Body of pancreas (tissue), 4 donors: ENCODE measurements at regions not wholly inside any gene's neighbourhood (a gene's known extent, or its start where the extent isn't known, plus 50 kb on each side); places are given as distances from the start of the nearest gene placed in this dataset.

Experiments used
- ATAC-seq: fragments of 150-250 bp; one replicate; pipeline ENCODE4 v1.9.1; 2016
- DNase-seq, 4 donors: peaks; one replicate each; pipeline ENCODE4 v3.0.0-alpha.2; 2019
- H3K27ac ChIP-seq, 4 donors: fragments of 200-600 bp; sonication (generic); 1 replicate in 3 of 4; 2 replicates in 1 of 4; pipeline versions ENCODE4 v1.5.1 to v1.6.1; 2016 to 2019; ENCODE audit warnings: mild to moderate bottlenecking in 1 of 4, mixed read lengths in 1 of 4, moderate library complexity in 1 of 4
- H3K27me3 ChIP-seq, 2 donors: fragments of 200-600 bp; sonication (generic); one replicate each; pipeline ENCODE4 v1.6.0; 2016; ENCODE audit warnings: mild to moderate bottlenecking in 1 of 2
- H3K36me3 ChIP-seq, 2 donors: fragments of 200-600 bp; sonication (generic); replicated peaks in 1 of 2; 2 replicates each; pipeline ENCODE4 v1.5.1; 2016; ENCODE audit warnings: low read depth in 2 of 2; ENCODE audit not compliant: insufficient read depth in 1 of 2
- H3K4me1 ChIP-seq: fragments of 200-600 bp; sonication (generic); one replicate; pipeline ENCODE4 v1.6.0; 2016
- H3K4me3 ChIP-seq, 2 donors: fragments of 200-600 bp; sonication (generic); 1 replicate in 1 of 2; 2 replicates in 1 of 2; pipeline ENCODE4 v1.5.1; 2016 to 2019
- H3K9me3 ChIP-seq, 3 donors: fragments of 200-600 bp; sonication (generic); 1 replicate in 2 of 3; 2 replicates in 1 of 3; pipeline ENCODE4 v1.5.1; 2016
- POLR2A ChIP-seq, 3 donors: fragments of 450-650 bp; IDR thresholded peaks; one replicate each; pipeline ENCODE4 v1.6.1; 2016; ENCODE audit warnings: antibody characterized with exemption in 3 of 3, mild to moderate bottlenecking in 2 of 3
- WGBS, 2 donors: methylation state at CpG; one replicate each; pipeline ENCODE4 v1.1.5; 2017; 5-methylcytosine and 5-hydroxymethylcytosine counted together
- intact Hi-C: fragments of 100-400 bp; cut with DNase I; formaldehyde crosslinking; loops from one replicate; pipeline ENCODE4 v1.15.1; 2023
- TF ChIP-seq, protein P1 (sequence below), 7 experiments: fragments of 450-650 bp in 4 of 7; fragments of 200-600 bp in 3 of 7; sonication (generic) in 3 of 7; IDR thresholded peaks; one replicate each; pipeline ENCODE4 v1.5.1; 2016 to 2019; ENCODE audit warnings: antibody characterized with exemption in 7 of 7

DNA sequence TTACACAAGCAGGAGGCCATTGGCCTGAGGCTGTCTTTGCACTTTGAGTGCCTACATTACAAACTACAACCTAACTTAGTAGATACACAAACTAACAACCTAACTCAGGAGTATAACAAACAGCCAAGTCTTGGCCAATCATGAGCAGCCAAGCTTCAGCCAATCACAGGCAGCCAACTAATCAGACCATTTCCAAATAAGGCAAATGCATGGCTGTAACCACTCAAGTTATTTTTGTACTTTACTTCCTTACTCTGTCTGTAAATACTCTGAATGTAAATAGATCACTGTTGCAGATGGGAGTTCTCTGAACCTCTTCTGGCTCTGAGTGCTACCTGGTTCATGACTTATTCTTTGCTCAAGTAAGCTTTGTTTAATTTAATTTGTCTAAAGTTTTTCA lies 748.1 kb upstream of the SGCG start:
- H3K27me3 ChIP-seq = no peaks in the 10 kb centered on the region
- no peaks in the 10 kb centered on the region for H3K9me3 ChIP-seq
- no peak for TF ChIP-seq POLR2A (IDR thresholded peaks at IDR 0.05)
- TF ChIP-seq, protein P1, sequence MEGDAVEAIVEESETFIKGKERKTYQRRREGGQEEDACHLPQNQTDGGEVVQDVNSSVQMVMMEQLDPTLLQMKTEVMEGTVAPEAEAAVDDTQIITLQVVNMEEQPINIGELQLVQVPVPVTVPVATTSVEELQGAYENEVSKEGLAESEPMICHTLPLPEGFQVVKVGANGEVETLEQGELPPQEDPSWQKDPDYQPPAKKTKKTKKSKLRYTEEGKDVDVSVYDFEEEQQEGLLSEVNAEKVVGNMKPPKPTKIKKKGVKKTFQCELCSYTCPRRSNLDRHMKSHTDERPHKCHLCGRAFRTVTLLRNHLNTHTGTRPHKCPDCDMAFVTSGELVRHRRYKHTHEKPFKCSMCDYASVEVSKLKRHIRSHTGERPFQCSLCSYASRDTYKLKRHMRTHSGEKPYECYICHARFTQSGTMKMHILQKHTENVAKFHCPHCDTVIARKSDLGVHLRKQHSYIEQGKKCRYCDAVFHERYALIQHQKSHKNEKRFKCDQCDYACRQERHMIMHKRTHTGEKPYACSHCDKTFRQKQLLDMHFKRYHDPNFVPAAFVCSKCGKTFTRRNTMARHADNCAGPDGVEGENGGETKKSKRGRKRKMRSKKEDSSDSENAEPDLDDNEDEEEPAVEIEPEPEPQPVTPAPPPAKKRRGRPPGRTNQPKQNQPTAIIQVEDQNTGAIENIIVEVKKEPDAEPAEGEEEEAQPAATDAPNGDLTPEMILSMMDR (IDR thresholded peaks at IDR 0.05) = no peak
- DNase-seq = no peak
- no peak overlapping the region for H3K4me3 ChIP-seq
- H3K4me1 ChIP-seq = peaks cover 11% of the 10 kb centered on the region
- H3K27ac ChIP-seq = no peak overlapping the region
- ATAC-seq = no peak
- intact Hi-C loops = no loop called here
- H3K36me3 ChIP-seq = no peaks in the 10 kb centered on the region

DNA sequence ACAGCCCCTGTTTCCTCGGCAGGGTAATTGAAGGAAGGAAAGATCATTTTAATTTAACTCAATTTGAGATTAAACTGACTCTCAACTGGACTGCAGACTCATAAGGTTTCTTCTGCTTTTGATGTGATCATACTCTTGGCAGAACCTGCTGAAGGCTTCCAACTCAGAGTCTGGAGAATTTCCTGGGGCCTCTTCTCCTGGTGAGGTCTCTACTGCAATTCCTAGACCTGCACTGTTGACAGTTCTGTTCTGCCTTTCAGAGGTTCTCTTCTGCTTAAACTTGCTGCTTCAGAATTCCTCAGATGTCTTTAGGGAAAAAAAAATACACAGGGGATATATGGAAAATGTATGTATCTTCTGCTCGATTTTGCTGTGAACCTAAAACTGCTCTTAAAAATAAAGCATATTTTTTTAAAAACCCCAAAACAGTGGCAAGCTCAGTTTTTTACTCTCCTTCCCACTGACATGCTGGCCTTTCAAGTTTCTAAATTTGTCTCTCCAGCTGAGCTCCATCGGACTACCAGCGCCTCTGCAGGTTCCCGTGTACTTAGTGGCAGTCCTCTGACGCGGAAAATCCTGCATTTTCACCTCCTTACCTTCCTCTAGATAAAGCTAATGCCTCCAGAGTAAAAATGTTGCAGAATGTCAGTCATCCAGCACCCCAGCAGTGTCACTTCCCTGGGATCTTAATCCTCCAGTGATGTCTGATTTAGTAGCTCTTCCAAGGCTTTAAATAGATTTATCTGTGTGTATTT lies 733.5 kb upstream of the SGCG start:
- H3K27ac ChIP-seq = no peak overlapping the region
- H3K36me3 ChIP-seq = no peaks in the 10 kb centered on the region
- no peaks in the 10 kb centered on the region for H3K4me1 ChIP-seq
- TF ChIP-seq, protein P1 (IDR thresholded peaks at IDR 0.05) = no peak
- no peak for TF ChIP-seq POLR2A (IDR thresholded peaks at IDR 0.05)
- no peak overlapping the region for H3K4me3 ChIP-seq
- no peak for ATAC-seq
- intact Hi-C loops = no loop called here
- H3K9me3 ChIP-seq = no peaks in the 10 kb centered on the region
- H3K27me3 ChIP-seq = no peaks in the 10 kb centered on the region
- DNase-seq = no peak
- 51 to 55% methylated on average over 7 of the region's 7 CpGs for WGBS, 2 donors

DNA sequence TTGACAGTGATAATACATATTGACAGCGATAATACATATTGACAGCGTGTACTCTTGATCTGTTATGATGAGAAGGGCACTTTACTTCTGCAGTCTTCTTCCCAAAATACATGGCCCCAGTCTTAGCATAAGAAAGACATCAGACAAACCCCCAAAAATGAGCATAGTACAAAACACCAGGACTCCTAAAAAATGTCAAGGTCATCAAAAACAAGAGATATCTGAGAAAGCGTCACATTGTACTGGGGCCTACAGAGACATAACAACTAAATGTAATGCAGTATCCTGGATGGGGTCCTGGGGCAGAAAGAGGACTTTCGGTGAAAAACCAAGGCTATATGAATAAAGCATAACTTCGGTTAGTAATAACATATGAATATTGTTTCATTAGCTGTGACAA lies 731.5 kb upstream of the SGCG start:
- DNase-seq (no peak), ATAC-seq (no peak)
- Histone ChIP-seq H3K4me3 (no peak overlapping the region), H3K36me3 (no peaks in the 10 kb centered on the region), H3K4me1 (no peaks in the 10 kb centered on the region), H3K27me3 (no peaks in the 10 kb centered on the region), H3K27ac (no peak overlapping the region), H3K9me3 (no peaks in the 10 kb centered on the region)
- TF ChIP-seq, protein P1 (IDR thresholded peaks at IDR 0.05) = no peak
- no peak for TF ChIP-seq POLR2A (IDR thresholded peaks at IDR 0.05)
- WGBS, 2 donors = 66 to 80% methylated on average over 5 of the region's 5 CpGs
- intact Hi-C loops = no loop called here

DNA sequence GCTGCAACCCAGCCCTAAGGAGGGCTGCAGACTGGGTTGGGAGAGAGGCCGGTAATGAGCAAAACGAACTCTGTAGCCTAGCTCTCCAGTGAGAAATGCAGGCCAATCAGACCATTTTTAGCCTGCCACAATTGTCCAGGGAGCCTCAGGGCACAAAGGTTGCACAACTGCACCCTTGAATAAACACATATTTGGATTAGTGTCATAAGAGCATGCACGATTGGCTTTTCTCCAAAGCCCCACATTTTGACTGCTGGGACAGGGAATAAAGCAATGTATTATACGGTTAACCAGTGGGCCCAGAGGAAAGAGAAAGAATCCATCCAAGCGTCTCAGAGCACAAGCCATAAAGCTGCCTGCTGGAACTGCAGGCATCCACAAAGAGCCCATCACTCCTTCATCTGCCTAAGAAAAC lies 729.4 kb upstream of the SGCG start:
- Histone ChIP-seq H3K36me3 (no peaks in the 10 kb centered on the region), H3K4me3 (no peak overlapping the region), H3K4me1 (no peaks in the 10 kb centered on the region), H3K27ac (no peak overlapping the region), H3K27me3 (no peaks in the 10 kb centered on the region), H3K9me3 (no peaks in the 10 kb centered on the region)
- intact Hi-C loops = no loop called here
- 27 to 33% methylated on average over 5 of the region's 5 CpGs for WGBS, 2 donors
- TF ChIP-seq, protein P1 (IDR thresholded peaks at IDR 0.05) = no peak
- TF ChIP-seq POLR2A (IDR thresholded peaks at IDR 0.05) = no peak
- ATAC-seq = no peak
- peak in 3 of 4 donors; percentile 7 to 23 (median 12) for DNase-seq

DNA sequence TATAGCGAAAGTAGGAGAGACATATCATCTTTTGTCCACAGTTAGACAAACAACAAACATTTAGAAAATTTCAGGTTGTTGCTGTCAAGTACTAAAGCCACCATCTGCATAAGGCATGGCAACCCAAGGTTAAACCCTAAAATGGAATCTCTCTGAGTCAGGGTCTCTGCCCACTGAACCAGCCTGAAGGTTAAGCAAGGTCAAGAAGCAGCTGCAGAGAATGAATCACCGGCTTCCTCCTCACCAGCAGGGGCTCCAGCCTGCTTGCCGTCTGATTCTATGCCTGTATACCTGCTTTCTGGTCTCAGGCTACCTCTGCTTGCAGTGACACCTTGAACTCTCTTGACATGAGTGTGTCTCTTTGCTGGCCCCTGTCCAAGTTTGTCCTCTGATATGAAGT lies 726.2 kb upstream of the SGCG start:
- intact Hi-C loops = no loop called here
- Histone ChIP-seq H3K27ac (no peak overlapping the region), H3K4me3 (no peak overlapping the region), H3K27me3 (no peaks in the 10 kb centered on the region), H3K9me3 (no peaks in the 10 kb centered on the region), H3K36me3 (no peaks in the 10 kb centered on the region), H3K4me1 (no peaks in the 10 kb centered on the region)
- TF ChIP-seq, protein P1 (IDR thresholded peaks at IDR 0.05) = no peak
- TF ChIP-seq POLR2A (IDR thresholded peaks at IDR 0.05) = no peak
- DNase-seq (no peak), ATAC-seq (no peak)
- 64 to 73% methylated on average over 2 to 3 of the region's 3 CpGs for WGBS, 2 donors
